Spleen (tissue), 11 donors: ENCODE measurements at regions not wholly inside any gene's neighbourhood (a gene's known extent, or its start where the extent isn't known, plus 50 kb on each side); places are given as distances from the start of the nearest gene placed in this dataset.

Source experiments
- DNase-seq: peaks from one replicate; pipeline ENCODE4 v3.0.0-alpha.2; 2020
- H3K27ac ChIP-seq, 8 donors: fragments of 200-600 bp; sonication (generic) in 7 of 8; 1 replicate in 4 of 8; 2 replicates in 4 of 8; pipeline versions ENCODE4 v1.5.0 to v1.8.0; 2016 to 2021; ENCODE audit warnings: inconsistent platforms in 4 of 8, mild to moderate bottlenecking in 4 of 8, moderate library complexity in 1 of 8
- H3K27me3 ChIP-seq, 7 donors: fragments of 200-600 bp; sonication (generic) in 6 of 7; replicated peaks in 1 of 7; 1 replicate in 4 of 7; 2 replicates in 3 of 7; pipeline versions ENCODE4 v1.5.0 to v1.8.0; 2016 to 2021; ENCODE audit warnings: inconsistent platforms in 3 of 7, mild to moderate bottlenecking in 1 of 7
- H3K36me3 ChIP-seq, 6 donors: fragments of 200-600 bp; sonication (generic) in 5 of 6; 1 replicate in 4 of 6; 2 replicates in 2 of 6; pipeline versions ENCODE4 v1.5.0 to v1.8.0; 2016 to 2021; ENCODE audit warnings: inconsistent platforms in 2 of 6
- H3K4me1 ChIP-seq, 6 donors: fragments of 200-600 bp; sonication (generic) in 5 of 6; 1 replicate in 3 of 6; 2 replicates in 3 of 6; pipeline versions ENCODE4 v1.5.0 to v1.8.0; 2016 to 2021; ENCODE audit warnings: inconsistent platforms in 3 of 6
- H3K4me3 ChIP-seq, 8 donors: fragments of 200-600 bp; sonication (generic) in 7 of 8; 1 replicate in 4 of 8; 2 replicates in 4 of 8; pipeline versions ENCODE4 v1.5.0 to v1.8.0; 2016 to 2021; ENCODE audit warnings: inconsistent platforms in 4 of 8, mild to moderate bottlenecking in 4 of 8, moderate library complexity in 2 of 8
- H3K9me3 ChIP-seq, 8 donors: fragments of 200-600 bp; sonication (generic) in 7 of 8; 1 replicate in 4 of 8; 2 replicates in 4 of 8; pipeline versions ENCODE4 v1.5.0 to v1.8.0; 2016 to 2021; ENCODE audit warnings: inconsistent platforms in 4 of 8
- POLR2A ChIP-seq, 3 donors: fragments of 450-650 bp; IDR thresholded peaks; one replicate each; pipeline ENCODE4 v1.5.1; 2017; ENCODE audit warnings: antibody characterized with exemption in 3 of 3, mild to moderate bottlenecking in 1 of 3
- POLR2AphosphoS5 ChIP-seq, 3 donors: sonication (generic); formaldehyde crosslinking; IDR thresholded peaks; one replicate each; pipeline ENCODE4 v1.5.1; 2017; ENCODE audit warnings: antibody characterized with exemption in 3 of 3
- WGBS, 5 donors: extraction: QIAGEN DNeasy Blood & Tissue Kit in 3 of 5; methylation state at CpG; one replicate each; pipeline versions ENCODE4 v1.1.5 to v1.1.7; 2013 to 2018; 5-methylcytosine and 5-hydroxymethylcytosine counted together
- intact Hi-C: fragments of 100-400 bp; cut with DNase I; formaldehyde crosslinking; loops from one replicate; pipeline ENCODE4 v1.15.0; 2023; ENCODE audit warnings: low total_unique reads
- TF ChIP-seq, protein P1 (sequence below), 11 experiments: fragments of 200-600 bp in 7 of 11; fragments of 450-650 bp in 4 of 11; sonication (generic) in 4 of 11; IDR thresholded peaks in 8 of 11; conservative IDR thresholded peaks in 3 of 11; 1 replicate in 7 of 11; 2 replicates in 4 of 11; pipeline versions ENCODE4 v1.4.0 to v1.8.0; 2016 to 2021; ENCODE audit warnings: antibody characterized with exemption in 11 of 11, inconsistent platforms in 4 of 11, mild to moderate bottlenecking in 1 of 11
- donor health status: healthy with polysubstance abuse.
- donor health status: DM: no; HTN: no; CAD: no; lungs with moderate emphysema.
- donor health status: DM: no; HTN: no; CAD: no.
- donor health status: Bipolar disorder and iron deficiency.
- donor health status: healthy.
- donor health status: DM: no; HTN: no; CAD: no.
- donor health status: DM: yes; HTN: yes; CAD: no.

DNA sequence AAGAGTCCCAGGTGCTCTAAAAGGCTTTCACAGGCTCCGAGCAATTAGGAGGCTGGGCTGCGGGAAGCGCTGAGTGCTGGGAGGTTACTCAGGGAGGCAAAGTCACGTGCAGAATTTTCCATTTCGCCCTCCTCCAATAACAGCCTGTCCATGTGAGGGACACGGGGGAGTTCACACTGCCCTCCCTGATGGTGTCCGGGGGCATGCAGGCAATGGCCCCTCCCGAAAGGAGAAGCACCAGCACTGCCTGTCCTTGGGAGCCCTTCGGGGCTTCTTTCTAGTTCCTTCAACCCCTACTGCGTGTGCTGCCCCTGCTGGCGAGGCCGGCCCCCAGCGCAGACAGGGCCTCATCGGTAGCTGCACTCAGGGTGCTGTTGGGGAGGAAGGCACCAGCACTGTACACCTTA lies 63.1 kb upstream of the HPCAL1 start:
- H3K4me1 ChIP-seq: peaks cover 0 to 40% (median 2%) of the 10 kb centered on the region in 6 donors

DNA sequence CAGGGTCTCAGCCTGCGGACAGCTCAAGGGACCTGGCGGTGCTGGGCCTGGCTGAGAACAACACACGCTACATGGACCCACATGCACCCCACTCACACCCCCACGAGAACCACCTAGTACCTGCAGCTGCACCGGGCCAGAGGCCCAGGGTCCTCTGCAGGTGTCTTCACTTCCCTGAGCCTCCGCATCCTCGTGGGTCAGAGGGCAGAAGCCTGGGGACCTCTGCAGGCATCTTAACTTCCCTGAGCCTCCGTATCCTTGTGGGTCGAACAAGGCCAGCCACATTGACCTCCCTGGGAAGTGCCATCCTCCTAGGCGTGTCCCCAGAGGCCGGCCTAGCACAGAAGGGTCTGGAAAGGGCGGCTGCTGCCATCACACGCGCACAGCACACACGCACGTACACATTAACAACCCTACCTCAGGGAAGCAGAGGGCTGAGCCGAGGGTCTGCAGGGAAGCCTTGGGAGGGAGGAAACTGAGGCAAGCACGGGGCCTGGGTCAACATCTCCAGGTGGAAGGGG lies 62.5 kb upstream of the HPCAL1 start:
- Histone ChIP-seq H3K4me3 (no peak overlapping the region), H3K9me3 (no peaks in the 10 kb centered on the region), H3K4me1 (peaks cover 0 to 34% (median 2%) of the 10 kb centered on the region in 6 donors), H3K27me3 (peaks cover 0 to 34% (median 0%) of the 10 kb centered on the region in 7 donors), H3K36me3 (no peaks in the 10 kb centered on the region), H3K27ac (no peak overlapping the region)
- TF ChIP-seq POLR2A (IDR thresholded peaks at IDR 0.05) (no peak), POLR2AphosphoS5 (IDR thresholded peaks at IDR 0.05) (no peak)
- TF ChIP-seq, protein P1, sequence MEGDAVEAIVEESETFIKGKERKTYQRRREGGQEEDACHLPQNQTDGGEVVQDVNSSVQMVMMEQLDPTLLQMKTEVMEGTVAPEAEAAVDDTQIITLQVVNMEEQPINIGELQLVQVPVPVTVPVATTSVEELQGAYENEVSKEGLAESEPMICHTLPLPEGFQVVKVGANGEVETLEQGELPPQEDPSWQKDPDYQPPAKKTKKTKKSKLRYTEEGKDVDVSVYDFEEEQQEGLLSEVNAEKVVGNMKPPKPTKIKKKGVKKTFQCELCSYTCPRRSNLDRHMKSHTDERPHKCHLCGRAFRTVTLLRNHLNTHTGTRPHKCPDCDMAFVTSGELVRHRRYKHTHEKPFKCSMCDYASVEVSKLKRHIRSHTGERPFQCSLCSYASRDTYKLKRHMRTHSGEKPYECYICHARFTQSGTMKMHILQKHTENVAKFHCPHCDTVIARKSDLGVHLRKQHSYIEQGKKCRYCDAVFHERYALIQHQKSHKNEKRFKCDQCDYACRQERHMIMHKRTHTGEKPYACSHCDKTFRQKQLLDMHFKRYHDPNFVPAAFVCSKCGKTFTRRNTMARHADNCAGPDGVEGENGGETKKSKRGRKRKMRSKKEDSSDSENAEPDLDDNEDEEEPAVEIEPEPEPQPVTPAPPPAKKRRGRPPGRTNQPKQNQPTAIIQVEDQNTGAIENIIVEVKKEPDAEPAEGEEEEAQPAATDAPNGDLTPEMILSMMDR (IDR thresholded peaks at IDR 0.05 in 8 of 11, conservative IDR thresholded peaks at IDR 0.05 in 3 of 11): no peak
- DNase-seq: peak; percentile 59
- intact Hi-C loops: no loop called here
- WGBS, 5 donors: 86 to 96% (median 91%) methylated on average over 11 to 18 of the region's 18 CpGs

More for the DNA sequence above, 63.1 kb upstream of the HPCAL1 start:
- intact Hi-C loops: no loop called here
- Histone ChIP-seq H3K4me3 (no peak overlapping the region), H3K36me3 (no peaks in the 10 kb centered on the region), H3K27me3 (peaks cover 0 to 35% (median 0%) of the 10 kb centered on the region in 7 donors), H3K9me3 (no peaks in the 10 kb centered on the region), H3K27ac (no peak overlapping the region)
- TF ChIP-seq, protein P1 (IDR thresholded peaks at IDR 0.05 in 8 of 11, conservative IDR thresholded peaks at IDR 0.05 in 3 of 11): peak in 1 of 11 experiments; percentile 27
- no peak for TF ChIP-seq POLR2A (IDR thresholded peaks at IDR 0.05)
- peak in 1 of 3 donors; percentile 55 for TF ChIP-seq POLR2AphosphoS5 (IDR thresholded peaks at IDR 0.05)
- 62 to 79% (median 74%) methylated on average over 6 to 14 of the region's 14 CpGs for WGBS, 5 donors
- peak; percentile 58 for DNase-seq

DNA sequence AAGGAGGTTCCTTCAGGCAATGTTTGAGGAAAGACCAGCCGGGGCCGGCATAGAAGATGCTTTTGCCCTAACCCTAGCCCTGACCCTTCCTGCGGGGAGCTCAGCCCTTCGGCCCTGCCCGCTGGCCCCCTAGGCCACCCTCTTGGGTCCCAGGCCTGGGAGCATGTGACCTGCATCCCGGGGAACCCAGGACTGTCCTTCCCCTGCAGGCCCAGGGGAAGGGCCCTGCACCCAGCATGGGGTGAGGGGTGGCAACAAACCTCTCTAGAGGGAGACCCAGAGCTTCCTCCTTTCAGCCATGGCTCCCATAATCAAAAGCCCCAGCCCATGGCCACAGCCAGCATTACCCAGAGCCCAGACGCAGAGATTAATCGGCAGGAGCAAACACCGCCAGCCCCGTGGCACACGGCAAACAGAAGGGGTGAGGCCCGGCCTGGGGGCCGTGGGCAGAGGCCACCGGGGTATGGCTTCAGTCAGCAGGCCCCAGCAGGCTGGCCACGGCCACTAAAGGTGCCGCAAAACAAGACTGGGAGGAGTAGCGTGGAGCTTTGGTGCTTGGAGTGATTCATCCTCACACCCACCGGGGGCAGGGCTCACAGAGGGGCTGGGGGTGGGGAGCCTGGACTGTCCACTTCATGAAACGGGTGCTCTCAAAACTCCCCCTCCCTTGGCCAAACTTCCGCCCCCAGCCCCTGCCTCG lies 61.6 kb upstream of the HPCAL1 start:
- TF ChIP-seq POLR2AphosphoS5 (IDR thresholded peaks at IDR 0.05) (no peak), POLR2A (IDR thresholded peaks at IDR 0.05) (no peak)
- TF ChIP-seq, protein P1 (IDR thresholded peaks at IDR 0.05 in 8 of 11, conservative IDR thresholded peaks at IDR 0.05 in 3 of 11): no peak
- Histone ChIP-seq H3K4me1 (peaks cover 0 to 33% (median 2%) of the 10 kb centered on the region in 6 donors), H3K27ac (no peak overlapping the region), H3K9me3 (no peaks in the 10 kb centered on the region), H3K27me3 (peaks cover 0 to 26% (median 0%) of the 10 kb centered on the region in 7 donors), H3K4me3 (no peak overlapping the region), H3K36me3 (no peaks in the 10 kb centered on the region)
- intact Hi-C loops: no loop called here
- 88 to 95% (median 93%) methylated on average over 17 to 21 of the region's 21 CpGs for WGBS, 5 donors
- peak; percentile 59 for DNase-seq
